Liver (tissue), 3 donors: ENCODE measurements at regions not wholly inside any gene's neighbourhood (a gene's known extent, or its start where the extent isn't known, plus 50 kb on each side); places are given as distances from the start of the nearest gene placed in this dataset.

ENCODE experiments used
- EGR1 ChIP-seq, 2 donors: IDR thresholded peaks; 2 replicates each; pipeline ENCODE4 v1.6.1; 2016 to 2018; ENCODE audit warnings: antibody characterized with exemption in 2 of 2, low read depth in 2 of 2
- HNF4G ChIP-seq: IDR thresholded peaks from 2 replicates; pipeline ENCODE4 v1.6.1; 2016; ENCODE audit warnings: antibody characterized with exemption
- NR2F2 ChIP-seq: IDR thresholded peaks from 2 replicates; pipeline ENCODE4 v1.6.1; 2016; ENCODE audit warnings: antibody characterized with exemption
- SP1 ChIP-seq: IDR thresholded peaks from 2 replicates; pipeline ENCODE4 v1.6.1; 2018; ENCODE audit warnings: antibody characterized with exemption, mild to moderate bottlenecking
- YY1 ChIP-seq: IDR thresholded peaks from 2 replicates; pipeline ENCODE4 v1.6.1; 2016; ENCODE audit warnings: antibody characterized with exemption, mild to moderate bottlenecking
- TF ChIP-seq, protein P1 (sequence below): fragments of 150-350 bp; IDR thresholded peaks from 2 replicates; pipeline ENCODE4 v1.5.1; 2017; ENCODE audit warnings: improper control_type of control experiment, low read depth, low read length; ENCODE audit not compliant: missing input control
- TF ChIP-seq, protein P2 (sequence below): IDR thresholded peaks from 2 replicates; pipeline ENCODE4 v1.6.1; 2016; ENCODE audit warnings: antibody characterized with exemption
- donor health status: healthy.
- donor health status: healthy.

DNA sequence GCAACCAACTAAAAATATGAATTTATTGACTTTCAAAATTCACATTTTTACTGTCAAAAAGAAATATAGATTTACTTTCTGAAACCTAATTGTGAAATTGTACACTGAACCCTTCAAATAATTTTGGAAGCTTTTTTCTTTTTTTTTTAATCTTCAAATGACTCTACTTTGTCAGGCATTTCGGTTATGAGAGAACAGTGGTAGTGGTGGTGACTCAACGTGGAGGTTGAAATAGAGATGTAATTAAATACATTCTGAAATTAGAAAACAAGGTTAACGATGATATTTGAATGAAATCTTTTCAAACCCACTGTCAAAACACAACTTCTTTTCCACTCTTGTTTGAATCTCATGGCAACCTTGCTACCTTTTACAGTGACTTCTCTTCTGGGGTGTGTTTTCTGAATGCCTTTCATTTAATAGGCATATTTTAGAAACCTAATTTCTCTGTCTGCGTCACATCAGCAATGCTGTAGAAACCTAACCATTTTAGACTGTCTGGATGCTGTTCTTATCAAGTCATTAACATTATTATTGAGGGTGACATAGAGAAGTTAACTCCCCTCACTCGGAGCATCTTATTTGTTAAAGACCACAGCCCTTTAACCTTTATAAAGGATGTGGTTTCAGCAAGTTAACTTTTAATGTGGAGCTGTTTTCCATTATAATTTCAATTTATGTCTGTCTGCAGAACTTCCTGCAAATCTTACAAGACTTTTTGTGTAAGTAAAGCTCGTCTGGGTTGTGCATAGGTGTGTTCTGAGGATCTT is 136.8 kb downstream of the PCDH7 start:
- TF ChIP-seq, protein P1, sequence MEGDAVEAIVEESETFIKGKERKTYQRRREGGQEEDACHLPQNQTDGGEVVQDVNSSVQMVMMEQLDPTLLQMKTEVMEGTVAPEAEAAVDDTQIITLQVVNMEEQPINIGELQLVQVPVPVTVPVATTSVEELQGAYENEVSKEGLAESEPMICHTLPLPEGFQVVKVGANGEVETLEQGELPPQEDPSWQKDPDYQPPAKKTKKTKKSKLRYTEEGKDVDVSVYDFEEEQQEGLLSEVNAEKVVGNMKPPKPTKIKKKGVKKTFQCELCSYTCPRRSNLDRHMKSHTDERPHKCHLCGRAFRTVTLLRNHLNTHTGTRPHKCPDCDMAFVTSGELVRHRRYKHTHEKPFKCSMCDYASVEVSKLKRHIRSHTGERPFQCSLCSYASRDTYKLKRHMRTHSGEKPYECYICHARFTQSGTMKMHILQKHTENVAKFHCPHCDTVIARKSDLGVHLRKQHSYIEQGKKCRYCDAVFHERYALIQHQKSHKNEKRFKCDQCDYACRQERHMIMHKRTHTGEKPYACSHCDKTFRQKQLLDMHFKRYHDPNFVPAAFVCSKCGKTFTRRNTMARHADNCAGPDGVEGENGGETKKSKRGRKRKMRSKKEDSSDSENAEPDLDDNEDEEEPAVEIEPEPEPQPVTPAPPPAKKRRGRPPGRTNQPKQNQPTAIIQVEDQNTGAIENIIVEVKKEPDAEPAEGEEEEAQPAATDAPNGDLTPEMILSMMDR: no peak
- TF ChIP-seq HNF4G: no peak
- no peak for TF ChIP-seq SP1
- TF ChIP-seq, protein P2, sequence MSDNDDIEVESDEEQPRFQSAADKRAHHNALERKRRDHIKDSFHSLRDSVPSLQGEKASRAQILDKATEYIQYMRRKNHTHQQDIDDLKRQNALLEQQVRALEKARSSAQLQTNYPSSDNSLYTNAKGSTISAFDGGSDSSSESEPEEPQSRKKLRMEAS: no peak
- no peak for TF ChIP-seq YY1
- no peak for TF ChIP-seq NR2F2
- TF ChIP-seq EGR1 (IDR thresholded peaks at IDR 0.05; ENCODE audit: low read depth in 2 of 2): no peak
